CD4-positive, alpha-beta T cell (primary cell): ENCODE measurements at regions not wholly inside any gene's neighbourhood (a gene's known extent, or its start where the extent isn't known, plus 50 kb on each side); places are given as distances from the start of the nearest gene placed in this dataset.

Experiments used
- ATAC-seq: fragments of 200-7000 bp; cut with Tn5 transposase; one replicate; pipeline ENCODE4 v1.10.0; 2022; ENCODE audit warnings: mild to moderate bottlenecking; ENCODE audit not compliant: poor library complexity
- CTCF ChIA-PET: fragments of 350-600 bp; sonication (Branson Sonifier 250); formaldehyde crosslinking; loops from one replicate; lab custom pipeline; 2021; ENCODE audit warnings: antibody characterized with exemption, inconsistent platforms; lab: Charles Lee
- POLR2A ChIA-PET: fragments of 350-600 bp; sonication (Branson Sonifier 250); formaldehyde crosslinking; loops from one replicate; lab custom pipeline; 2021; ENCODE audit warnings: antibody characterized with exemption, inconsistent platforms; lab: Charles Lee
- DNase-seq, 14 experiments: peaks; one replicate each; pipeline ENCODE4 v3.0.0-alpha.2; 2013 to 2020; ENCODE audit warnings: mixed read lengths in 2 of 14
- H3K27ac ChIP-seq, 2 donors: one replicate each; pipeline versions ENCODE4 v1.5.1 to v1.7.0; 2013; ENCODE audit warnings: low read length in 2 of 2, low read depth in 1 of 2, mild to moderate bottlenecking in 1 of 2
- H3K27me3 ChIP-seq, 2 experiments: 1 replicate in 1 of 2; 2 replicates in 1 of 2; pipeline versions ENCODE4 v1.6.1 to v1.7.0; 2013; ENCODE audit warnings: low read length in 2 of 2, control low read depth in 1 of 2, mild to moderate bottlenecking in 1 of 2, moderate library complexity in 1 of 2; ENCODE audit not compliant: insufficient read depth in 2 of 2, control insufficient read depth in 1 of 2
- H3K36me3 ChIP-seq: one replicate; pipeline ENCODE4 v1.6.1; 2013; ENCODE audit warnings: low read length, control low read depth; ENCODE audit not compliant: insufficient read depth
- H3K4me1 ChIP-seq: one replicate; pipeline ENCODE4 v1.6.1; 2013; ENCODE audit warnings: low read length, control low read depth; ENCODE audit not compliant: insufficient read depth
- H3K4me3 ChIP-seq: one replicate; pipeline ENCODE4 v1.5.1; 2013; ENCODE audit warnings: mild to moderate bottlenecking, low read length, moderate library complexity
- H3K9me3 ChIP-seq, 2 experiments: 1 replicate in 1 of 2; 2 replicates in 1 of 2; pipeline versions ENCODE4 v1.6.1 to v1.7.0; 2013; ENCODE audit warnings: low read length in 2 of 2, mild to moderate bottlenecking in 2 of 2, control low read depth in 1 of 2, moderate library complexity in 1 of 2; ENCODE audit not compliant: control insufficient read depth in 1 of 2, insufficient read depth in 1 of 2
- H3K27ac Mint-ChIP-seq: one replicate; pipeline ENCODE4 v1.8.0; 2020; ENCODE audit warnings: mixed read lengths
- H3K27me3 Mint-ChIP-seq: one replicate; pipeline ENCODE4 v1.8.0; 2021; ENCODE audit warnings: mixed read lengths
- H3K36me3 Mint-ChIP-seq: one replicate; pipeline ENCODE4 v1.8.0; 2021; ENCODE audit warnings: low read depth, mixed read lengths
- H3K4me1 Mint-ChIP-seq: one replicate; pipeline ENCODE4 v1.8.0; 2021; ENCODE audit warnings: low read depth, mixed read lengths
- H3K4me3 Mint-ChIP-seq: one replicate; pipeline ENCODE4 v1.8.0; 2020; ENCODE audit warnings: mild to moderate bottlenecking, mixed read lengths
- H3K9me3 Mint-ChIP-seq: one replicate; pipeline ENCODE4 v1.8.0; 2020; ENCODE audit warnings: mixed read lengths
- intact Hi-C, 2 experiments: fragments of 100-400 bp; cut with DNase I in 1 of 2; cut with micrococcal nuclease in 1 of 2; formaldehyde crosslinking; loops; one replicate each; pipeline versions ENCODE4 v1.15.1 to v1.9.0; 2023 to 2025; cut with DNase I, micrococcal nuclease
- TF ChIP-seq, protein P1 (sequence below): fragments of 200-600 bp; IDR thresholded peaks from one replicate; pipeline ENCODE4 v1.8.0; 2022; ENCODE audit warnings: antibody characterized with exemption, mild to moderate bottlenecking

DNA sequence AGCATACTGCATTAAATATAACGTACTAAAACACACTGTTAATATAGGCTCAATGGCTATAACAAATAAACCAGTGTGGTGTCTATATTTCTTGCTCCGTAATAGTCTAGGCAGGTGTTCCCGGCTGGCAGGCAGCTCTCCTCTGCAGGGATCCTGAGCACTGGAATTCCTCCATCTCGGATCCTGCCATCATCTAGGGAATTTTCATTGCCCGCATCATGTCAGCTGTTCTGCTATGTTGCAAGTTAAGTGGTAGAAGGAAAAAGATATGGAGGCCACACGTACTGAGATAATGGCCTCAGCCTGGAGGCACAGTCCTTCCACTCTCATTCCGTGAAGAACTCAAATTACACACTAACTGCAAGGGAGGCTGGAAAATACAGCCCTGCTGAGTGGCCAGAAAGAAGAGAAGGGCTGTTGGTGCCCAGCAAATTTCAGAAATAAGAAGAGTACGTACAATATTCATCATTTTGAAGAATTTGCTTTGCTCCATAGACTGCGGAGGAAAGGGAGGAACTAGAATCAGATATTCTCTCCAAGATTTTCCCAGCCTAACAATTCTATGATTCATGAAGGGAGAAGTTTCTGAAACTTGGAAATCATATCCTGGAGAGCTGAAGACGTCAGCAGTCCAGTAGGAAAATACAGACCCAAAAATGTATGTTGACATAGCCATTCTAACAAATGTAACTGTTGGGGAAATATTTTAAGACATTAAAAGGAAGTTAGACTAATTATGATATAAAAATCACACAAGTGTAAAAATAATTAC lies 263.3 kb downstream of the MRPL39 start:
- no peak overlapping the region for H3K4me3 Mint-ChIP-seq
- Histone ChIP-seq H3K4me3 (no peak overlapping the region), H3K36me3 (no peaks in the 10 kb centered on the region), H3K4me1 (no peaks in the 10 kb centered on the region), H3K27ac (no peak overlapping the region), H3K27me3 (no peaks in the 10 kb centered on the region), H3K9me3 (no peaks in the 10 kb centered on the region)
- H3K27me3 Mint-ChIP-seq, result peaks cover 16% of the 10 kb centered on the region
- DNase-seq, result no peak
- H3K9me3 Mint-ChIP-seq, result no peaks in the 10 kb centered on the region
- CTCF ChIA-PET, result no interaction called here
- POLR2A ChIA-PET, result no interaction called here
- intact Hi-C loops, result no loop called here
- H3K27ac Mint-ChIP-seq, result no peak overlapping the region
- TF ChIP-seq, protein P1, sequence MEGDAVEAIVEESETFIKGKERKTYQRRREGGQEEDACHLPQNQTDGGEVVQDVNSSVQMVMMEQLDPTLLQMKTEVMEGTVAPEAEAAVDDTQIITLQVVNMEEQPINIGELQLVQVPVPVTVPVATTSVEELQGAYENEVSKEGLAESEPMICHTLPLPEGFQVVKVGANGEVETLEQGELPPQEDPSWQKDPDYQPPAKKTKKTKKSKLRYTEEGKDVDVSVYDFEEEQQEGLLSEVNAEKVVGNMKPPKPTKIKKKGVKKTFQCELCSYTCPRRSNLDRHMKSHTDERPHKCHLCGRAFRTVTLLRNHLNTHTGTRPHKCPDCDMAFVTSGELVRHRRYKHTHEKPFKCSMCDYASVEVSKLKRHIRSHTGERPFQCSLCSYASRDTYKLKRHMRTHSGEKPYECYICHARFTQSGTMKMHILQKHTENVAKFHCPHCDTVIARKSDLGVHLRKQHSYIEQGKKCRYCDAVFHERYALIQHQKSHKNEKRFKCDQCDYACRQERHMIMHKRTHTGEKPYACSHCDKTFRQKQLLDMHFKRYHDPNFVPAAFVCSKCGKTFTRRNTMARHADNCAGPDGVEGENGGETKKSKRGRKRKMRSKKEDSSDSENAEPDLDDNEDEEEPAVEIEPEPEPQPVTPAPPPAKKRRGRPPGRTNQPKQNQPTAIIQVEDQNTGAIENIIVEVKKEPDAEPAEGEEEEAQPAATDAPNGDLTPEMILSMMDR, result no peak
- H3K4me1 Mint-ChIP-seq, result no peaks in the 10 kb centered on the region
- H3K36me3 Mint-ChIP-seq, result no peaks in the 10 kb centered on the region
- no peak for ATAC-seq

DNA sequence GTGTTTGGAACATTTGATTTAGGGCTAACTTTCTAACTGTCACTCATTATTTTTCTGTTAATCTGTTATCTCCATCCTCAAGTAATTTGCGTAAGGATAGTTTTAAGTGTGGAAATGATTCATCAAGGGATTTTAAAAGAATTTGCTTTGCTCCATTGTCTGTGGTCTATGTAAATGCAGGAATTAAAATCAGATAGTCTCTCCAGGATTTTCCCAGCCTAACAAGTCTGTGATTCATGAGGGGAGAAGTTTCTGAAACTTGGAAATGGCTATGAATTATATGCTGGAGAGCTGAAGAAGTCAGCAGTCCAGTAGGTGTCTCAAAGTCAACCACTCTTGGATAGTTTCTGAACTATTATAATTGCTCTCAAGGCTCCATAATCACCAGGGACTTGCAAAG lies 264.5 kb downstream of the MRPL39 start:
- H3K4me1 ChIP-seq, result no peaks in the 10 kb centered on the region
- ChIA-PET POLR2A (no interaction called here), CTCF (no interaction called here)
- H3K36me3 Mint-ChIP-seq, result no peaks in the 10 kb centered on the region
- ATAC-seq (no peak), DNase-seq (no peak)
- H3K4me3 Mint-ChIP-seq, result no peak overlapping the region
- H3K36me3 ChIP-seq, result no peaks in the 10 kb centered on the region
- peaks cover 9% of the 10 kb centered on the region for H3K27me3 Mint-ChIP-seq
- no peaks in the 10 kb centered on the region for H3K9me3 ChIP-seq
- H3K9me3 Mint-ChIP-seq, result no peaks in the 10 kb centered on the region
- no peak overlapping the region for H3K4me3 ChIP-seq
- no peak overlapping the region for H3K27ac ChIP-seq
- no peaks in the 10 kb centered on the region for H3K4me1 Mint-ChIP-seq
- intact Hi-C loops, result no loop called here
- no peak overlapping the region for H3K27ac Mint-ChIP-seq
- H3K27me3 ChIP-seq, result no peaks in the 10 kb centered on the region
- TF ChIP-seq, protein P1, result no peak

DNA sequence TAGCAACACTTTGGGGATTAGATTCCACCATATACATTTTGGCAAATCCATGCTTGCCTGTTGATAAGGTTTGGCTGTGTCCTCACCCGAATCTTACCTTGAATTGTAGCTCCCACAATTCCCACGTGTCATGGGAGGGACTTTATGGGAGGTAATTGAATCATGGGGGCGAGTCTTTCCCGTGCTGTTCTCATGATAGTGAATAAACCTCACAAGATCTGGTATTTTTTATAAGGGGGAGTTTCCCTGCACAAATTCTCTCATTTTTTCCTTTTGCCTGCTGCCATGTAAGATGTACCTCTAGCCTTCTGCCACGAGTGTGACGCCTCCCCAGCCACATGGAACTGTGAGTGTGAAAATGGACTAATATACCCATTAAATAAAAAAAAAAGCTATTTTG lies 265.3 kb downstream of the MRPL39 start:
- Histone ChIP-seq H3K9me3 (no peaks in the 10 kb centered on the region), H3K4me1 (no peaks in the 10 kb centered on the region), H3K27me3 (no peaks in the 10 kb centered on the region), H3K36me3 (no peaks in the 10 kb centered on the region), H3K4me3 (no peak overlapping the region), H3K27ac (no peak overlapping the region)
- H3K27me3 Mint-ChIP-seq, result peaks cover 4% of the 10 kb centered on the region
- CTCF ChIA-PET, result no interaction called here
- DNase-seq (no peak), ATAC-seq (no peak)
- TF ChIP-seq, protein P1, result no peak
- H3K9me3 Mint-ChIP-seq, result no peaks in the 10 kb centered on the region
- H3K27ac Mint-ChIP-seq, result no peak overlapping the region
- H3K36me3 Mint-ChIP-seq, result no peaks in the 10 kb centered on the region
- no peak overlapping the region for H3K4me3 Mint-ChIP-seq
- no peaks in the 10 kb centered on the region for H3K4me1 Mint-ChIP-seq
- POLR2A ChIA-PET, result no interaction called here
- intact Hi-C loops, result no loop called here
